GM23338 (cell line): ENCODE measurements at regions not wholly inside any gene's neighbourhood (a gene's known extent, or its start where the extent isn't known, plus 50 kb on each side); places are given as distances from the start of the nearest gene placed in this dataset.

ENCODE experiments used
- ATAC-seq: fragments of 200-7000 bp; cut with Tn5 transposase; 3 replicates; pipeline ENCODE4 v1.9.1; 2020
- DNase-seq: peaks from one replicate; pipeline ENCODE4 v3.0.0-alpha.2; 2015; ENCODE audit warnings: low spot score
- H2AFZ ChIP-seq: fragments of 200-600 bp; sonication (generic); 2 replicates; pipeline ENCODE4 v1.8.0; 2016; ENCODE audit warnings: antibody characterized with exemption, mild to moderate bottlenecking, moderate library complexity
- H3F3A ChIP-seq: fragments of 200-600 bp; sonication (generic); replicated peaks from 2 replicates; pipeline ENCODE4 v1.8.0; 2017; ENCODE audit warnings: antibody characterized with exemption, mixed run types, low read depth
- H3K27ac ChIP-seq: fragments of 200-600 bp; sonication (generic); 2 replicates; pipeline ENCODE4 v1.6.1; 2016; ENCODE audit warnings: low read depth
- H3K27me3 ChIP-seq: fragments of 200-600 bp; sonication (generic); 2 replicates; pipeline ENCODE4 v1.8.0; 2016; ENCODE audit warnings: mild to moderate bottlenecking, mixed run types, moderate library complexity; ENCODE audit not compliant: insufficient read depth
- H3K36me3 ChIP-seq: fragments of 200-600 bp; sonication (generic); 2 replicates; pipeline ENCODE4 v1.8.0; 2016; ENCODE audit warnings: mild to moderate bottlenecking; ENCODE audit not compliant: insufficient read depth
- H3K4me1 ChIP-seq: fragments of 200-600 bp; sonication (generic); 2 replicates; pipeline ENCODE4 v1.8.0; 2016; ENCODE audit warnings: mild to moderate bottlenecking, moderate library complexity; ENCODE audit not compliant: insufficient read depth
- H3K4me2 ChIP-seq: fragments of 200-600 bp; sonication (generic); 2 replicates; pipeline ENCODE4 v1.7.1; 2017; ENCODE audit warnings: mixed run types
- H3K4me3 ChIP-seq: fragments of 200-600 bp; sonication (generic); 2 replicates; pipeline ENCODE4 v1.6.1; 2016; ENCODE audit warnings: mixed run types
- H3K79me2 ChIP-seq: fragments of 200-600 bp; sonication (generic); replicated peaks from 2 replicates; pipeline ENCODE4 v1.8.0; 2017; ENCODE audit warnings: mild to moderate bottlenecking; ENCODE audit not compliant: insufficient read depth
- H3K9me2 ChIP-seq: fragments of 200-600 bp; sonication (generic); 2 replicates; pipeline ENCODE4 v1.8.0; 2017; ENCODE audit not compliant: insufficient read depth
- H4K20me1 ChIP-seq: fragments of 200-600 bp; sonication (generic); replicated peaks from 2 replicates; pipeline ENCODE4 v1.8.0; 2017; ENCODE audit warnings: mild to moderate bottlenecking; ENCODE audit not compliant: insufficient read depth
- H3K27ac Mint-ChIP-seq: 2 replicates; pipeline ENCODE4 v1.8.0; 2020; ENCODE audit warnings: inconsistent platforms, mild to moderate bottlenecking, moderate library complexity, mixed read lengths
- H3K27me3 Mint-ChIP-seq: 3 replicates; pipeline ENCODE4 v1.8.0; 2022; ENCODE audit warnings: low read depth, mild to moderate bottlenecking, moderate library complexity, mixed read lengths, inconsistent platforms; ENCODE audit not compliant: insufficient read depth, poor library complexity
- H3K36me3 Mint-ChIP-seq: 3 replicates; pipeline ENCODE4 v1.8.0; 2021; ENCODE audit warnings: low read depth, mild to moderate bottlenecking, inconsistent platforms, moderate library complexity, mixed read lengths
- H3K4me1 Mint-ChIP-seq: 3 replicates; pipeline ENCODE4 v1.8.0; 2020; ENCODE audit warnings: mild to moderate bottlenecking, inconsistent platforms, mixed read lengths
- H3K4me3 Mint-ChIP-seq: 3 replicates; pipeline ENCODE4 v1.8.0; 2021; ENCODE audit warnings: moderate library complexity, mild to moderate bottlenecking, inconsistent platforms, mixed read lengths
- H3K9me3 Mint-ChIP-seq: 3 replicates; pipeline ENCODE4 v1.8.0; 2020; ENCODE audit warnings: moderate library complexity, mild to moderate bottlenecking, inconsistent platforms, mixed read lengths
- CREB1 ChIP-seq: fragments of 250-450 bp; sonication (Bioruptor Pico); IDR thresholded peaks from 2 replicates; pipeline ENCODE4 v1.5.0; 2020; ENCODE audit warnings: low read depth, mild to moderate bottlenecking, moderate library complexity
- EZH2 ChIP-seq: fragments of 200-600 bp; sonication (generic); IDR thresholded peaks from one replicate; pipeline ENCODE4 v1.8.0; 2017; ENCODE audit warnings: antibody characterized with exemption, mild to moderate bottlenecking, low read depth; ENCODE audit not compliant: unreplicated experiment
- EZH2phosphoT487 ChIP-seq: fragments of 200-600 bp; sonication (generic); IDR thresholded peaks from one replicate; pipeline ENCODE4 v1.8.1; 2018; ENCODE audit warnings: antibody characterized with exemption; ENCODE audit not compliant: unreplicated experiment
- JUNB ChIP-seq: IDR thresholded peaks from one replicate; pipeline ENCODE4 v1.6.1; 2016; ENCODE audit warnings: antibody characterized with exemption; ENCODE audit not compliant: unreplicated experiment
- NANOG ChIP-seq: IDR thresholded peaks from 2 replicates; pipeline ENCODE4 v1.6.1; 2016; ENCODE audit warnings: antibody characterized with exemption, borderline replicate concordance
- POLR2AphosphoS5 ChIP-seq: IDR thresholded peaks from 2 replicates; pipeline ENCODE4 v1.6.1; 2016; ENCODE audit warnings: antibody characterized with exemption, low read depth
- STAT1 ChIP-seq: IDR thresholded peaks from one replicate; pipeline ENCODE4 v1.6.1; 2016; ENCODE audit warnings: antibody characterized with exemption; ENCODE audit not compliant: unreplicated experiment
- ZNF114 ChIP-seq: fragments of 250-450 bp; sonication (Bioruptor Pico); IDR thresholded peaks from 2 replicates; pipeline ENCODE4 v1.5.0; 2020; ENCODE audit warnings: mild to moderate bottlenecking, moderate library complexity
- ZNF331 ChIP-seq: fragments of 250-450 bp; sonication (Bioruptor Pico); IDR thresholded peaks from 2 replicates; pipeline ENCODE4 v1.5.0; 2020; ENCODE audit warnings: low read depth, mild to moderate bottlenecking, moderate library complexity
- TF ChIP-seq, protein P1 (sequence below): fragments of 250-450 bp; sonication (Bioruptor Pico); IDR thresholded peaks from 2 replicates; pipeline ENCODE4 v1.5.0; 2020; ENCODE audit warnings: mild to moderate bottlenecking, moderate library complexity
- TF ChIP-seq, protein P2 (sequence below), 2 experiments: fragments of 200-600 bp in 1 of 2; sonication (generic) in 1 of 2; conservative IDR thresholded peaks; 2 replicates each; pipeline versions ENCODE4 v1.5.1 to v1.6.1; 2016 to 2017; ENCODE audit warnings: antibody characterized with exemption in 2 of 2, low read depth in 2 of 2, mild to moderate bottlenecking in 2 of 2, moderate library complexity in 1 of 2
- TF ChIP-seq, protein P3 (sequence below): IDR thresholded peaks from one replicate; pipeline ENCODE4 v1.6.1; 2018; ENCODE audit warnings: antibody characterized with exemption; ENCODE audit not compliant: unreplicated experiment
- TF ChIP-seq, protein P4 (sequence below): IDR thresholded peaks from 2 replicates; pipeline ENCODE4 v1.6.1; 2016; ENCODE audit warnings: antibody characterized with exemption

DNA sequence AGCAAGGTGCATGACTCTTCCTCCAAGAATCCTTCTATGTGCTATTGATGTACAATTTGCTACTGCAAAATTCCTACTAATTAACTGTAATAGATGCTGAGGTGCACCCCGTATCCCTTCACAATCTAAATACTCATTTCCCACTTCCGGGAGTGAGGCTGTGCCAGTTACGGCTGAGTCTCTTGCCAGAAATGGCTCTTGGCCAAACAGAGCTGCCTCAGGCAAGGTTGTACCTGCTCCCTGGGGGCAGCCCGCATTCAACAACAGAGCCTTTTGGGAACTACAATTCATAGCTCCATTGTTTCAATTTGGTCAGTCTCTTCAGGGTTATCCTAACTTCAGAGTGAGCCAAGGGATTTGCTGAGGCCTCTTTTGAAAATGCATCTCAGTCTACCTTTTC, 789.8 kb upstream of the MAP3K7 start:
- no peak overlapping the region for H3K27ac Mint-ChIP-seq
- H3K4me3 ChIP-seq, result no peak overlapping the region
- H4K20me1 ChIP-seq, result no peaks in the 10 kb centered on the region
- H3K9me3 Mint-ChIP-seq, result no peaks in the 10 kb centered on the region
- H3K4me3 Mint-ChIP-seq, result no peak overlapping the region
- no peaks in the 10 kb centered on the region for H3K36me3 ChIP-seq
- H3K27me3 ChIP-seq, result no peaks in the 10 kb centered on the region
- H3K4me1 ChIP-seq, result no peaks in the 10 kb centered on the region
- no peaks in the 10 kb centered on the region for H3K79me2 ChIP-seq
- TF ChIP-seq POLR2AphosphoS5 (no peak), JUNB (no peak), ZNF331 (no peak), CREB1 (CRISPR knock-in tag) (no peak), ZNF114 (CRISPR knock-in tag) (no peak), STAT1 (no peak), NANOG (no peak), EZH2 (no peak), EZH2phosphoT487 (no peak)
- TF ChIP-seq, protein P1, sequence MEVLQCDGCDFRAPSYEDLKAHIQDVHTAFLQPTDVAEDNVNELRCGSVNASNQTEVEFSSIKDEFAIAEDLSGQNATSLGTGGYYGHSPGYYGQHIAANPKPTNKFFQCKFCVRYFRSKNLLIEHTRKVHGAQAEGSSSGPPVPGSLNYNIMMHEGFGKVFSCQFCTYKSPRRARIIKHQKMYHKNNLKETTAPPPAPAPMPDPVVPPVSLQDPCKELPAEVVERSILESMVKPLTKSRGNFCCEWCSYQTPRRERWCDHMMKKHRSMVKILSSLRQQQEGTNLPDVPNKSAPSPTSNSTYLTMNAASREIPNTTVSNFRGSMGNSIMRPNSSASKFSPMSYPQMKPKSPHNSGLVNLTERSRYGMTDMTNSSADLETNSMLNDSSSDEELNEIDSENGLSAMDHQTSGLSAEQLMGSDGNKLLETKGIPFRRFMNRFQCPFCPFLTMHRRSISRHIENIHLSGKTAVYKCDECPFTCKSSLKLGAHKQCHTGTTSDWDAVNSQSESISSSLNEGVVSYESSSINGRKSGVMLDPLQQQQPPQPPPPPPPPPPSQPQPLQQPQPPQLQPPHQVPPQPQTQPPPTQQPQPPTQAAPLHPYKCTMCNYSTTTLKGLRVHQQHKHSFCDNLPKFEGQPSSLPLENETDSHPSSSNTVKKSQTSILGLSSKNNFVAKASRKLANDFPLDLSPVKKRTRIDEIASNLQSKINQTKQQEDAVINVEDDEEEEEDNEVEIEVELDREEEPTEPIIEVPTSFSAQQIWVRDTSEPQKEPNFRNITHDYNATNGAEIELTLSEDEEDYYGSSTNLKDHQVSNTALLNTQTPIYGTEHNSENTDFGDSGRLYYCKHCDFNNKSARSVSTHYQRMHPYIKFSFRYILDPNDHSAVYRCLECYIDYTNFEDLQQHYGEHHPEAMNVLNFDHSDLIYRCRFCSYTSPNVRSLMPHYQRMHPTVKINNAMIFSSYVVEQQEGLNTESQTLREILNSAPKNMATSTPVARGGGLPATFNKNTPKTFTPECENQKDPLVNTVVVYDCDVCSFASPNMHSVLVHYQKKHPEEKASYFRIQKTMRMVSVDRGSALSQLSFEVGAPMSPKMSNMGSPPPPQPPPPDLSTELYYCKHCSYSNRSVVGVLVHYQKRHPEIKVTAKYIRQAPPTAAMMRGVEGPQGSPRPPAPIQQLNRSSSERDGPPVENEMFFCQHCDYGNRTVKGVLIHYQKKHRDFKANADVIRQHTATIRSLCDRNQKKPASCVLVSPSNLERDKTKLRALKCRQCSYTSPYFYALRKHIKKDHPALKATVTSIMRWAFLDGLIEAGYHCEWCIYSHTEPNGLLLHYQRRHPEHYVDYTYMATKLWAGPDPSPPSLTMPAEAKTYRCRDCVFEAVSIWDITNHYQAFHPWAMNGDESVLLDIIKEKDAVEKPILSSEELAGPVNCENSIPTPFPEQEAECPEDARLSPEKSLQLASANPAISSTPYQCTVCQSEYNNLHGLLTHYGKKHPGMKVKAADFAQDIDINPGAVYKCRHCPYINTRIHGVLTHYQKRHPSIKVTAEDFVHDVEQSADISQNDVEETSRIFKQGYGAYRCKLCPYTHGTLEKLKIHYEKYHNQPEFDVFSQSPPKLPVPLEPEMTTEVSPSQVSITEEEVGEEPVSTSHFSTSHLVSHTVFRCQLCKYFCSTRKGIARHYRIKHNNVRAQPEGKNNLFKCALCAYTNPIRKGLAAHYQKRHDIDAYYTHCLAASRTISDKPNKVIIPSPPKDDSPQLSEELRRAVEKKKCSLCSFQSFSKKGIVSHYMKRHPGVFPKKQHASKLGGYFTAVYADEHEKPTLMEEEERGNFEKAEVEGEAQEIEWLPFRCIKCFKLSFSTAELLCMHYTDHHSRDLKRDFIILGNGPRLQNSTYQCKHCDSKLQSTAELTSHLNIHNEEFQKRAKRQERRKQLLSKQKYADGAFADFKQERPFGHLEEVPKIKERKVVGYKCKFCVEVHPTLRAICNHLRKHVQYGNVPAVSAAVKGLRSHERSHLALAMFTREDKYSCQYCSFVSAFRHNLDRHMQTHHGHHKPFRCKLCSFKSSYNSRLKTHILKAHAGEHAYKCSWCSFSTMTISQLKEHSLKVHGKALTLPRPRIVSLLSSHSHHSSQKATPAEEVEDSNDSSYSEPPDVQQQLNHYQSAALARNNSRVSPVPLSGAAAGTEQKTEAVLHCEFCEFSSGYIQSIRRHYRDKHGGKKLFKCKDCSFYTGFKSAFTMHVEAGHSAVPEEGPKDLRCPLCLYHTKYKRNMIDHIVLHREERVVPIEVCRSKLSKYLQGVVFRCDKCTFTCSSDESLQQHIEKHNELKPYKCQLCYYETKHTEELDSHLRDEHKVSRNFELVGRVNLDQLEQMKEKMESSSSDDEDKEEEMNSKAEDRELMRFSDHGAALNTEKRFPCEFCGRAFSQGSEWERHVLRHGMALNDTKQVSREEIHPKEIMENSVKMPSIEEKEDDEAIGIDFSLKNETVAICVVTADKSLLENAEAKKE (CRISPR knock-in tag), result no peak
- TF ChIP-seq, protein P2, sequence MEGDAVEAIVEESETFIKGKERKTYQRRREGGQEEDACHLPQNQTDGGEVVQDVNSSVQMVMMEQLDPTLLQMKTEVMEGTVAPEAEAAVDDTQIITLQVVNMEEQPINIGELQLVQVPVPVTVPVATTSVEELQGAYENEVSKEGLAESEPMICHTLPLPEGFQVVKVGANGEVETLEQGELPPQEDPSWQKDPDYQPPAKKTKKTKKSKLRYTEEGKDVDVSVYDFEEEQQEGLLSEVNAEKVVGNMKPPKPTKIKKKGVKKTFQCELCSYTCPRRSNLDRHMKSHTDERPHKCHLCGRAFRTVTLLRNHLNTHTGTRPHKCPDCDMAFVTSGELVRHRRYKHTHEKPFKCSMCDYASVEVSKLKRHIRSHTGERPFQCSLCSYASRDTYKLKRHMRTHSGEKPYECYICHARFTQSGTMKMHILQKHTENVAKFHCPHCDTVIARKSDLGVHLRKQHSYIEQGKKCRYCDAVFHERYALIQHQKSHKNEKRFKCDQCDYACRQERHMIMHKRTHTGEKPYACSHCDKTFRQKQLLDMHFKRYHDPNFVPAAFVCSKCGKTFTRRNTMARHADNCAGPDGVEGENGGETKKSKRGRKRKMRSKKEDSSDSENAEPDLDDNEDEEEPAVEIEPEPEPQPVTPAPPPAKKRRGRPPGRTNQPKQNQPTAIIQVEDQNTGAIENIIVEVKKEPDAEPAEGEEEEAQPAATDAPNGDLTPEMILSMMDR (conservative IDR thresholded peaks at IDR 0.05; ENCODE audit: low read depth in 2 of 2), result no peak
- TF ChIP-seq, protein P3, sequence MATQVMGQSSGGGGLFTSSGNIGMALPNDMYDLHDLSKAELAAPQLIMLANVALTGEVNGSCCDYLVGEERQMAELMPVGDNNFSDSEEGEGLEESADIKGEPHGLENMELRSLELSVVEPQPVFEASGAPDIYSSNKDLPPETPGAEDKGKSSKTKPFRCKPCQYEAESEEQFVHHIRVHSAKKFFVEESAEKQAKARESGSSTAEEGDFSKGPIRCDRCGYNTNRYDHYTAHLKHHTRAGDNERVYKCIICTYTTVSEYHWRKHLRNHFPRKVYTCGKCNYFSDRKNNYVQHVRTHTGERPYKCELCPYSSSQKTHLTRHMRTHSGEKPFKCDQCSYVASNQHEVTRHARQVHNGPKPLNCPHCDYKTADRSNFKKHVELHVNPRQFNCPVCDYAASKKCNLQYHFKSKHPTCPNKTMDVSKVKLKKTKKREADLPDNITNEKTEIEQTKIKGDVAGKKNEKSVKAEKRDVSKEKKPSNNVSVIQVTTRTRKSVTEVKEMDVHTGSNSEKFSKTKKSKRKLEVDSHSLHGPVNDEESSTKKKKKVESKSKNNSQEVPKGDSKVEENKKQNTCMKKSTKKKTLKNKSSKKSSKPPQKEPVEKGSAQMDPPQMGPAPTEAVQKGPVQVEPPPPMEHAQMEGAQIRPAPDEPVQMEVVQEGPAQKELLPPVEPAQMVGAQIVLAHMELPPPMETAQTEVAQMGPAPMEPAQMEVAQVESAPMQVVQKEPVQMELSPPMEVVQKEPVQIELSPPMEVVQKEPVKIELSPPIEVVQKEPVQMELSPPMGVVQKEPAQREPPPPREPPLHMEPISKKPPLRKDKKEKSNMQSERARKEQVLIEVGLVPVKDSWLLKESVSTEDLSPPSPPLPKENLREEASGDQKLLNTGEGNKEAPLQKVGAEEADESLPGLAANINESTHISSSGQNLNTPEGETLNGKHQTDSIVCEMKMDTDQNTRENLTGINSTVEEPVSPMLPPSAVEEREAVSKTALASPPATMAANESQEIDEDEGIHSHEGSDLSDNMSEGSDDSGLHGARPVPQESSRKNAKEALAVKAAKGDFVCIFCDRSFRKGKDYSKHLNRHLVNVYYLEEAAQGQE, result no peak
- TF ChIP-seq, protein P4, sequence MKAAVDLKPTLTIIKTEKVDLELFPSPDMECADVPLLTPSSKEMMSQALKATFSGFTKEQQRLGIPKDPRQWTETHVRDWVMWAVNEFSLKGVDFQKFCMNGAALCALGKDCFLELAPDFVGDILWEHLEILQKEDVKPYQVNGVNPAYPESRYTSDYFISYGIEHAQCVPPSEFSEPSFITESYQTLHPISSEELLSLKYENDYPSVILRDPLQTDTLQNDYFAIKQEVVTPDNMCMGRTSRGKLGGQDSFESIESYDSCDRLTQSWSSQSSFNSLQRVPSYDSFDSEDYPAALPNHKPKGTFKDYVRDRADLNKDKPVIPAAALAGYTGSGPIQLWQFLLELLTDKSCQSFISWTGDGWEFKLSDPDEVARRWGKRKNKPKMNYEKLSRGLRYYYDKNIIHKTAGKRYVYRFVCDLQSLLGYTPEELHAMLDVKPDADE, result no peak
- H2AFZ ChIP-seq, result peak overlapping the region; percentile 77; the same call in 1 of the 2 replicates
- no peaks in the 10 kb centered on the region for H3K27me3 Mint-ChIP-seq
- DNase-seq (peak; percentile 8), ATAC-seq (peak; percentile 40)
- H3K9me2 ChIP-seq, result no peaks in the 10 kb centered on the region
- H3K27ac ChIP-seq, result no peak overlapping the region
- H3K4me1 Mint-ChIP-seq, result no peaks in the 10 kb centered on the region
- H3F3A ChIP-seq, result no peaks in the 10 kb centered on the region
- H3K4me2 ChIP-seq, result no peak overlapping the region
- no peaks in the 10 kb centered on the region for H3K36me3 Mint-ChIP-seq
